Glutamatergic neuron (in vitro differentiated cells): ENCODE measurements at regions not wholly inside any gene's neighbourhood (a gene's known extent, or its start where the extent isn't known, plus 50 kb on each side); places are given as distances from the start of the nearest gene placed in this dataset.

Experiments
- DNase-seq: peaks from one replicate; pipeline ENCODE4 v3.0.0; 2022
- H3K27ac Mint-ChIP-seq: one replicate; pipeline ENCODE4 v1.8.0; 2020; ENCODE audit warnings: mild to moderate bottlenecking, mixed read lengths, inconsistent platforms; ENCODE audit not compliant: unreplicated experiment
- H3K27me3 Mint-ChIP-seq: one replicate; pipeline ENCODE4 v1.8.0; 2020; ENCODE audit warnings: mild to moderate bottlenecking, moderate library complexity, mixed read lengths, inconsistent platforms; ENCODE audit not compliant: unreplicated experiment
- H3K36me3 Mint-ChIP-seq: one replicate; pipeline ENCODE4 v1.8.0; 2020; ENCODE audit warnings: mild to moderate bottlenecking, mixed read lengths, inconsistent platforms; ENCODE audit not compliant: unreplicated experiment
- H3K4me1 Mint-ChIP-seq: one replicate; pipeline ENCODE4 v1.8.0; 2020; ENCODE audit warnings: mild to moderate bottlenecking, low read depth, mixed read lengths, inconsistent platforms; ENCODE audit not compliant: unreplicated experiment
- H3K4me3 Mint-ChIP-seq: one replicate; pipeline ENCODE4 v1.8.0; 2020; ENCODE audit warnings: mild to moderate bottlenecking, mixed read lengths, inconsistent platforms; ENCODE audit not compliant: unreplicated experiment
- H3K9me3 Mint-ChIP-seq: one replicate; pipeline ENCODE4 v1.8.0; 2020; ENCODE audit warnings: mild to moderate bottlenecking, moderate library complexity, mixed read lengths, inconsistent platforms; ENCODE audit not compliant: unreplicated experiment
- TF ChIP-seq, protein P1 (sequence below): fragments of 200-600 bp; sonication (generic); IDR thresholded peaks from one replicate; pipeline ENCODE4 v1.5.0; 2021; ENCODE audit not compliant: partially characterized antibody, unreplicated experiment

DNA sequence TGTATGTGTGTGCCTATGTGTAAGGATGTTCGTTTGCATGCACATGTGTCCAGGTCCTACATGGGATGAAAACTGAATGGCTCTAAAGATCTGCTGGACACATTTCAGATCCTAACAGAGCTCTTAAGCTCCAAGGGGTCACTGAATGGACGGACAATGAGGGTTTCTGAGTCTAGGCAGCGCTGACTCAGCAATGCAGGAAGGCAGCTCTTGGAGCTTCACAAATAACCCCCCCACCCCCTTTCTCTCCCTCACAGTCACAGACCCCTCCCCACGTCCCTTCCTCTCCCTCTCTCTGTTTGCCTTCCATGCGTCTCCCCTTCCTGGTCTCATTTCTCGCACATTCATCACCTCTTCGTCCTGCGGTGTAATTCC, 369.8 kb downstream of the PREX1 start:
- Mint-ChIP-seq H3K4me3 (no peak overlapping the region), H3K27me3 (peaks cover 10% of the 10 kb centered on the region), H3K9me3 (peaks cover 5% of the 10 kb centered on the region), H3K36me3 (no peaks in the 10 kb centered on the region), H3K4me1 (peaks cover 53% of the 10 kb centered on the region), H3K27ac (no peak overlapping the region)
- DNase-seq = no peak
- TF ChIP-seq, protein P1, sequence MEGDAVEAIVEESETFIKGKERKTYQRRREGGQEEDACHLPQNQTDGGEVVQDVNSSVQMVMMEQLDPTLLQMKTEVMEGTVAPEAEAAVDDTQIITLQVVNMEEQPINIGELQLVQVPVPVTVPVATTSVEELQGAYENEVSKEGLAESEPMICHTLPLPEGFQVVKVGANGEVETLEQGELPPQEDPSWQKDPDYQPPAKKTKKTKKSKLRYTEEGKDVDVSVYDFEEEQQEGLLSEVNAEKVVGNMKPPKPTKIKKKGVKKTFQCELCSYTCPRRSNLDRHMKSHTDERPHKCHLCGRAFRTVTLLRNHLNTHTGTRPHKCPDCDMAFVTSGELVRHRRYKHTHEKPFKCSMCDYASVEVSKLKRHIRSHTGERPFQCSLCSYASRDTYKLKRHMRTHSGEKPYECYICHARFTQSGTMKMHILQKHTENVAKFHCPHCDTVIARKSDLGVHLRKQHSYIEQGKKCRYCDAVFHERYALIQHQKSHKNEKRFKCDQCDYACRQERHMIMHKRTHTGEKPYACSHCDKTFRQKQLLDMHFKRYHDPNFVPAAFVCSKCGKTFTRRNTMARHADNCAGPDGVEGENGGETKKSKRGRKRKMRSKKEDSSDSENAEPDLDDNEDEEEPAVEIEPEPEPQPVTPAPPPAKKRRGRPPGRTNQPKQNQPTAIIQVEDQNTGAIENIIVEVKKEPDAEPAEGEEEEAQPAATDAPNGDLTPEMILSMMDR = no peak

- Mint-ChIP-seq H3K4me1 (peaks cover 53% of the 10 kb centered on the region), H3K27me3 (peaks cover 10% of the 10 kb centered on the region), H3K36me3 (no peaks in the 10 kb centered on the region), H3K27ac (peak overlapping the region; percentile 62), H3K4me3 (peak overlapping the region; percentile 26), H3K9me3 (peaks cover 5% of the 10 kb centered on the region)
- TF ChIP-seq, protein P1 = no peak
- DNase-seq = no peak
Observed at GRCh38 chr20:48457193-48458002, 370.4 kb downstream of the PREX1 start.

DNA sequence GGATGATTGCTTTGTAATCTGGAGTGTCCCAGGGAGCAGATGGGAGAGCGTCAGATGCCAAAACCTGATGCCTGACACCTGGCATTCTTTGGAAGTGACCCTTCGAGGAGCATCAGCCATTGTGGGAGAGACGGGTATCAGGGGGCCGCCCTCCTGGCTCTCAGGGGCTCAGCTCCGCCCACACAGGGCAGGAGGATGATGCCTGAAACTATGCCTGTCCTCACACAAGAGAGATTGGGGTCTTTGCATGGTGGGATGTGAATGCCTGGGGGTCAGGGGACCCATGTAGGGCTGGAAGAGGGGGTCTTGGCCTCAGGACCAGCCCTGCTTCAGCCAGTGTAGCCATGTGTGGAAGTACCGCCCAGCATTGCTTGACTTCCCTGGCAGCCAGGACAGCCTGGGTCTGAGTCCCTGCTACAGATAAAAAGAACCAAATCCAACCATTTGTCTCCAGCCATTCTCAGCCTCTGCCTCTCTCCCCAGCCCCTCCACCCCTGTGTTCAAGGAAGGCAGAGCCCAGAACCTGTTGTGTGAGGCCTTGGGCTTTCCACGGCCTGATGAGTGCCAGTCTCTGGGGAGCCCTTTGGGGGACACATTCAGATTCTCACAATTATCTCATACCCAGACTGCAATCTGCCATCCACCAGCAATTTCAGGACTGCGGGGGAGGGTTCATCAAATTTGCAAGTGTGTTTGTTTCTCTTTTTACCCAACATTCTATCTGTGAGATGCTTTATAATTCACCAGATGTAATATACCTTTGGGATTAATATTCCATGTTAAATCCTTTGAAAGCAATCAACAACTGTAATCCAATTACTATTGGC, 371.2 kb downstream of the PREX1 start:
- peak overlapping the region; percentile 47 for H3K4me3 Mint-ChIP-seq
- peak; percentile 54 for DNase-seq
- TF ChIP-seq, protein P1 = no peak
- peak overlapping the region; percentile 62 for H3K27ac Mint-ChIP-seq
- peaks cover 5% of the 10 kb centered on the region for H3K9me3 Mint-ChIP-seq
- H3K27me3 Mint-ChIP-seq = peaks cover 10% of the 10 kb centered on the region
- no peaks in the 10 kb centered on the region for H3K36me3 Mint-ChIP-seq
- peaks cover 53% of the 10 kb centered on the region for H3K4me1 Mint-ChIP-seq

- Mint-ChIP-seq H3K4me3 (peak overlapping the region; percentile 47), H3K4me1 (peaks cover 46% of the 10 kb centered on the region), H3K36me3 (no peaks in the 10 kb centered on the region), H3K9me3 (peaks cover 5% of the 10 kb centered on the region), H3K27ac (peak overlapping the region; percentile 62), H3K27me3 (peaks cover 10% of the 10 kb centered on the region)
- peak; percentile 43 for DNase-seq
- TF ChIP-seq, protein P1 = no peak
Observed at GRCh38 chr20:48455651-48456365, 372.0 kb downstream of the PREX1 start.
